MM.1S (cell line): ENCODE measurements at regions not wholly inside any gene's neighbourhood (a gene's known extent, or its start where the extent isn't known, plus 50 kb on each side); places are given as distances from the start of the nearest gene placed in this dataset.

Source experiments
- DNase-seq: peaks from one replicate; pipeline ENCODE4 v3.0.0-alpha.2; 2015
- H2AFZ ChIP-seq: fragments of 300-600 bp; sonication (generic); 2 replicates; pipeline ENCODE4 v1.6.0; 2016; ENCODE audit warnings: antibody characterized with exemption, low read length
- H3F3A ChIP-seq: fragments of 300-600 bp; sonication (generic); 2 replicates; pipeline ENCODE4 v1.6.1; 2016; ENCODE audit warnings: mild to moderate bottlenecking, antibody characterized with exemption, low read length, moderate library complexity, mixed read lengths; ENCODE audit not compliant: insufficient read depth
- H3K27ac ChIP-seq: fragments of 300-600 bp; sonication (generic); 2 replicates; pipeline ENCODE4 v1.5.1; 2016; ENCODE audit warnings: mild to moderate bottlenecking, low read length
- H3K27me3 ChIP-seq: fragments of 300-600 bp; sonication (generic); replicated peaks from 2 replicates; pipeline ENCODE4 v1.6.0; 2016; ENCODE audit warnings: low read length; ENCODE audit not compliant: insufficient read depth
- H3K36me3 ChIP-seq: fragments of 300-600 bp; sonication (generic); replicated peaks from 2 replicates; pipeline ENCODE4 v1.6.1; 2016; ENCODE audit warnings: mild to moderate bottlenecking, low read length, mixed read lengths; ENCODE audit not compliant: insufficient read depth
- H3K4me1 ChIP-seq: fragments of 300-600 bp; sonication (generic); 2 replicates; pipeline ENCODE4 v1.6.1; 2016; ENCODE audit warnings: low read length, mixed read lengths
- H3K4me2 ChIP-seq: fragments of 300-600 bp; sonication (generic); 2 replicates; pipeline ENCODE4 v1.6.0; 2016; ENCODE audit warnings: low read depth, low read length
- H3K4me3 ChIP-seq: fragments of 300-600 bp; sonication (generic); 2 replicates; pipeline ENCODE4 v1.5.1; 2016; ENCODE audit warnings: low read length, mixed read lengths
- H3K79me2 ChIP-seq: fragments of 300-600 bp; sonication (generic); 2 replicates; pipeline ENCODE4 v1.6.1; 2016; ENCODE audit warnings: mixed run types, low read length, mixed read lengths
- H3K9ac ChIP-seq: fragments of 300-600 bp; sonication (generic); 2 replicates; pipeline ENCODE4 v1.6.1; 2016; ENCODE audit warnings: low read length, mixed read lengths
- H3K9me2 ChIP-seq: fragments of 300-600 bp; sonication (generic); replicated peaks from 2 replicates; pipeline ENCODE4 v1.6.1; 2016; ENCODE audit warnings: mild to moderate bottlenecking, low read length, mixed read lengths; ENCODE audit not compliant: insufficient read depth
- H3K9me3 ChIP-seq: fragments of 300-600 bp; sonication (generic); replicated peaks from 2 replicates; pipeline ENCODE4 v1.6.1; 2016; ENCODE audit warnings: mild to moderate bottlenecking, low read length, mixed read lengths; ENCODE audit not compliant: insufficient read depth
- H4K20me1 ChIP-seq: fragments of 300-600 bp; sonication (generic); 2 replicates; pipeline ENCODE4 v1.6.1; 2016; ENCODE audit warnings: mild to moderate bottlenecking, low read length, moderate library complexity, mixed read lengths; ENCODE audit not compliant: insufficient read depth
- CTCF ChIP-seq: fragments of 300-600 bp; sonication (generic); IDR thresholded peaks from 2 replicates; pipeline ENCODE4 v1.5.1; 2016; ENCODE audit warnings: antibody characterized with exemption, low read length, mixed read lengths
- EZH2 ChIP-seq: fragments of 300-600 bp; sonication (generic); optimal IDR thresholded peaks from 2 replicates; pipeline ENCODE3; 2017; ENCODE audit warnings: low read depth, mild to moderate bottlenecking, antibody characterized with exemption, low read length, mixed read lengths
- EZH2phosphoT487 ChIP-seq: fragments of 300-600 bp; sonication (generic); IDR thresholded peaks from 2 replicates; pipeline ENCODE4 v1.6.1; 2018; ENCODE audit warnings: antibody characterized with exemption, low read length

GRCh38 chr7:49245062-49245461, 320.7 kb downstream of the CDC14C start:
- Histone ChIP-seq H3F3A (no peaks in the 10 kb centered on the region), H3K4me3 (no peak overlapping the region), H4K20me1 (no peaks in the 10 kb centered on the region), H2AFZ (no peak overlapping the region), H3K9me2 (no peaks in the 10 kb centered on the region), H3K9me3 (no peaks in the 10 kb centered on the region), H3K36me3 (no peaks in the 10 kb centered on the region), H3K27me3 (no peaks in the 10 kb centered on the region), H3K4me2 (no peak overlapping the region), H3K4me1 (no peaks in the 10 kb centered on the region), H3K79me2 (no peaks in the 10 kb centered on the region), H3K27ac (no peak overlapping the region), H3K9ac (no peak overlapping the region)
- DNase-seq: no peak
- TF ChIP-seq EZH2phosphoT487 (no peak), CTCF (no peak), EZH2 (no peak)

- no peaks in the 10 kb centered on the region for H3K9me3 ChIP-seq
- no peaks in the 10 kb centered on the region for H3K4me1 ChIP-seq
- no peak overlapping the region for H3K4me2 ChIP-seq
- H3K9ac ChIP-seq: no peak overlapping the region
- H3K27ac ChIP-seq: no peak overlapping the region
- no peak overlapping the region for H3K4me3 ChIP-seq
- H4K20me1 ChIP-seq: no peaks in the 10 kb centered on the region
- TF ChIP-seq EZH2phosphoT487: no peak
- TF ChIP-seq CTCF: no peak
- TF ChIP-seq EZH2: no peak
- H3K36me3 ChIP-seq: no peaks in the 10 kb centered on the region
- no peaks in the 10 kb centered on the region for H3K27me3 ChIP-seq
- H3K9me2 ChIP-seq: no peaks in the 10 kb centered on the region
- no peak for DNase-seq
- no peaks in the 10 kb centered on the region for H3K79me2 ChIP-seq
- H3F3A ChIP-seq: no peaks in the 10 kb centered on the region
- no peak overlapping the region for H2AFZ ChIP-seq
Observed at GRCh38 chr7:49247759-49248158, 323.4 kb downstream of the CDC14C start.

GRCh38 chr7:49255054-49255453, 330.7 kb downstream of the CDC14C start:
- H2AFZ ChIP-seq: no peak overlapping the region
- H3K36me3 ChIP-seq: no peaks in the 10 kb centered on the region
- no peaks in the 10 kb centered on the region for H3F3A ChIP-seq
- H3K9me3 ChIP-seq: no peaks in the 10 kb centered on the region
- H3K27ac ChIP-seq: no peak overlapping the region
- TF ChIP-seq EZH2phosphoT487 (no peak), EZH2 (no peak), CTCF (no peak)
- no peaks in the 10 kb centered on the region for H4K20me1 ChIP-seq
- H3K79me2 ChIP-seq: no peaks in the 10 kb centered on the region
- no peaks in the 10 kb centered on the region for H3K4me1 ChIP-seq
- H3K27me3 ChIP-seq: no peaks in the 10 kb centered on the region
- H3K9me2 ChIP-seq: no peaks in the 10 kb centered on the region
- H3K4me3 ChIP-seq: no peak overlapping the region
- H3K9ac ChIP-seq: no peak overlapping the region
- H3K4me2 ChIP-seq: no peak overlapping the region
- DNase-seq: no peak

- H2AFZ ChIP-seq: no peak overlapping the region
- H3K4me3 ChIP-seq: no peak overlapping the region
- no peaks in the 10 kb centered on the region for H3K4me1 ChIP-seq
- H3K9me3 ChIP-seq: no peaks in the 10 kb centered on the region
- H3K36me3 ChIP-seq: no peaks in the 10 kb centered on the region
- DNase-seq: no peak
- TF ChIP-seq EZH2phosphoT487: no peak
- H3K4me2 ChIP-seq: no peak overlapping the region
- no peak overlapping the region for H3K27ac ChIP-seq
- H3F3A ChIP-seq: no peaks in the 10 kb centered on the region
- H3K79me2 ChIP-seq: no peaks in the 10 kb centered on the region
- H3K27me3 ChIP-seq: no peaks in the 10 kb centered on the region
- H3K9me2 ChIP-seq: no peaks in the 10 kb centered on the region
- H3K9ac ChIP-seq: no peak overlapping the region
- no peaks in the 10 kb centered on the region for H4K20me1 ChIP-seq
Observed at GRCh38 chr7:49260538-49260937, 336.2 kb downstream of the CDC14C start.
